GM08714 (cell line): ENCODE measurements at regions not wholly inside any gene's neighbourhood (a gene's known extent, or its start where the extent isn't known, plus 50 kb on each side); places are given as distances from the start of the nearest gene placed in this dataset.
"Not testable (repeated sequence)": the region's sequence is repeated elsewhere in the genome, so short reads cannot be mapped to it uniquely, and the experiment has no call there.

Experiments
- H3K4me3 ChIP-seq: fragments of 200-500 bp; sonication (Bioruptor generic); 2 replicates; pipeline ENCODE4 v1.5.1; 2014; ENCODE audit warnings: mild to moderate bottlenecking, low read length, inconsistent platforms
- ZNF274 ChIP-seq: IDR thresholded peaks from 2 replicates; pipeline ENCODE4 v1.6.1; 2012; ENCODE audit warnings: mild to moderate bottlenecking, low read depth, low read length

- no peak overlapping the region for H3K4me3 ChIP-seq
- no peak for TF ChIP-seq ZNF274
Measured at GRCh38 chr2:12487253-12488004, 229.3 kb upstream of the TRIB2 start.

GRCh38 chr2:12488352-12489318 lies 228.1 kb upstream of the TRIB2 start:
- no peak overlapping the region for H3K4me3 ChIP-seq
- no peak for TF ChIP-seq ZNF274

GRCh38 chr2:12490641-12491040 lies 226.1 kb upstream of the TRIB2 start:
- H3K4me3 ChIP-seq: no peak overlapping the region
- TF ChIP-seq ZNF274: no peak

- not testable (repeated sequence) for H3K4me3 ChIP-seq
Measured at GRCh38 chr2:12492360-12492759, 224.4 kb upstream of the TRIB2 start.

- no peak for TF ChIP-seq ZNF274
- H3K4me3 ChIP-seq: no peak overlapping the region
Measured at GRCh38 chr2:12493031-12493513, 223.7 kb upstream of the TRIB2 start.

- H3K4me3 ChIP-seq: no peak overlapping the region
- TF ChIP-seq ZNF274: no peak
Measured at GRCh38 chr2:12495247-12495868, 221.4 kb upstream of the TRIB2 start.

- H3K4me3 ChIP-seq: no peak overlapping the region
- no peak for TF ChIP-seq ZNF274
Measured at GRCh38 chr2:12498286-12498685, 218.4 kb upstream of the TRIB2 start.

GRCh38 chr2:12498704-12499103 lies 218.0 kb upstream of the TRIB2 start:
- H3K4me3 ChIP-seq: no peak overlapping the region
- TF ChIP-seq ZNF274: no peak

GRCh38 chr2:12500899-12501298 lies 215.8 kb upstream of the TRIB2 start:
- H3K4me3 ChIP-seq: no peak overlapping the region
- no peak for TF ChIP-seq ZNF274

GRCh38 chr2:12501469-12502158 lies 215.1 kb upstream of the TRIB2 start:
- H3K4me3 ChIP-seq: no peak overlapping the region
- no peak for TF ChIP-seq ZNF274

GRCh38 chr2:12502759-12503158 lies 214.0 kb upstream of the TRIB2 start:
- TF ChIP-seq ZNF274: no peak
- no peak overlapping the region for H3K4me3 ChIP-seq

GRCh38 chr2:12504443-12504842 lies 212.3 kb upstream of the TRIB2 start:
- H3K4me3 ChIP-seq: no peak overlapping the region
- no peak for TF ChIP-seq ZNF274

GRCh38 chr2:12506846-12507245 lies 209.9 kb upstream of the TRIB2 start:
- no peak for TF ChIP-seq ZNF274

GRCh38 chr2:12507295-12507694 lies 209.4 kb upstream of the TRIB2 start:
- no peak overlapping the region for H3K4me3 ChIP-seq
- TF ChIP-seq ZNF274: no peak

More at GRCh38 chr2:12506846-12507245, 209.9 kb upstream of the TRIB2 start:
- H3K4me3 ChIP-seq: no peak overlapping the region

GRCh38 chr2:12510070-12510469 lies 206.7 kb upstream of the TRIB2 start:
- no peak for TF ChIP-seq ZNF274

More at GRCh38 chr2:12510070-12510469, 206.7 kb upstream of the TRIB2 start:
- H3K4me3 ChIP-seq: no peak overlapping the region
